Ishikawa (cell line): ENCODE measurements at regions not wholly inside any gene's neighbourhood (a gene's known extent, or its start where the extent isn't known, plus 50 kb on each side); places are given as distances from the start of the nearest gene placed in this dataset.

Experiments
- CEBPB ChIP-seq: IDR thresholded peaks from 2 replicates; pipeline ENCODE4 v1.6.1; 2012
- CREB1 ChIP-seq: IDR thresholded peaks from 2 replicates; pipeline ENCODE4 v1.6.1; 2012; ENCODE audit warnings: low read depth
- EGR1 ChIP-seq: IDR thresholded peaks from 2 replicates; pipeline ENCODE4 v1.6.1; 2012
- EP300 ChIP-seq: IDR thresholded peaks from 2 replicates; pipeline ENCODE4 v1.6.1; 2012; ENCODE audit warnings: borderline replicate concordance
- FOXM1 ChIP-seq: IDR thresholded peaks from 2 replicates; pipeline ENCODE4 v1.6.1; 2012; ENCODE audit warnings: low read depth, borderline replicate concordance
- NFIC ChIP-seq: IDR thresholded peaks from 2 replicates; pipeline ENCODE4 v1.6.1; 2012
- RAD21 ChIP-seq: IDR thresholded peaks from 2 replicates; pipeline ENCODE4 v1.6.1; 2012; ENCODE audit warnings: low read depth
- TAF1 ChIP-seq: IDR thresholded peaks from 2 replicates; pipeline ENCODE4 v1.6.1; 2012; ENCODE audit warnings: low read depth, mild to moderate bottlenecking
- TCF12 ChIP-seq: IDR thresholded peaks from 2 replicates; pipeline ENCODE4 v1.6.1; 2012; ENCODE audit warnings: low read depth
- TEAD4 ChIP-seq: IDR thresholded peaks from 2 replicates; pipeline ENCODE4 v1.6.1; 2012
- YY1 ChIP-seq: IDR thresholded peaks from 2 replicates; pipeline ENCODE4 v1.6.1; 2012; ENCODE audit warnings: low read depth
- TF ChIP-seq, protein P1 (sequence below): IDR thresholded peaks from 2 replicates; pipeline ENCODE4 v1.6.1; 2012
- TF ChIP-seq, protein P2 (sequence below): IDR thresholded peaks from 2 replicates; pipeline ENCODE4 v1.6.1; 2012
- TF ChIP-seq, protein P3 (sequence below): IDR thresholded peaks from 2 replicates; pipeline ENCODE4 v1.6.1; 2012; ENCODE audit warnings: low read depth, mild to moderate bottlenecking

DNA sequence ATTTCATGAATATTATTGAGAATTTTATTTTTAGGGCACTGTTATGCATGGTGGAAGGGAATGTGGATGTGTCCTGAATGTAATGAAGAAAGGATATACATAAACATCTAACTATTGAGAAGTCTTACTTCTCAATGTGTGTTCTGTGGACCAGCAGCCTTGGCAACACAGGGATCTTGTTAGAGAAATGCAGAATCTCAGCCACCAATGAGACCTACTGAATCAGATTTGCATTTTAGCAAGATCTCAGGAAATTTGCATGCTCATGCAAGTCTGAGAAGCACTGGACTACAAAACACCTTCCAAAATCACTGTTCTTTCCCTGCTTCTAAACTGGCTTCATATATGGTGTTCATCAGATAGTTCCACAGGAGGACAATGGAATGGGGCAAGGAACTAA lies 139.7 kb upstream of the WDFY3 start:
- TF ChIP-seq CEBPB (no peak), RAD21 (no peak), CREB1 (no peak), TAF1 (no peak), YY1 (no peak), EGR1 (no peak), TCF12 (no peak)
- TF ChIP-seq, protein P1, sequence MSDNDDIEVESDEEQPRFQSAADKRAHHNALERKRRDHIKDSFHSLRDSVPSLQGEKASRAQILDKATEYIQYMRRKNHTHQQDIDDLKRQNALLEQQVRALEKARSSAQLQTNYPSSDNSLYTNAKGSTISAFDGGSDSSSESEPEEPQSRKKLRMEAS: no peak
- TF ChIP-seq, protein P2, sequence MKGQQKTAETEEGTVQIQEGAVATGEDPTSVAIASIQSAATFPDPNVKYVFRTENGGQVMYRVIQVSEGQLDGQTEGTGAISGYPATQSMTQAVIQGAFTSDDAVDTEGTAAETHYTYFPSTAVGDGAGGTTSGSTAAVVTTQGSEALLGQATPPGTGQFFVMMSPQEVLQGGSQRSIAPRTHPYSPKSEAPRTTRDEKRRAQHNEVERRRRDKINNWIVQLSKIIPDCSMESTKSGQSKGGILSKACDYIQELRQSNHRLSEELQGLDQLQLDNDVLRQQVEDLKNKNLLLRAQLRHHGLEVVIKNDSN: no peak
- TF ChIP-seq, protein P3, sequence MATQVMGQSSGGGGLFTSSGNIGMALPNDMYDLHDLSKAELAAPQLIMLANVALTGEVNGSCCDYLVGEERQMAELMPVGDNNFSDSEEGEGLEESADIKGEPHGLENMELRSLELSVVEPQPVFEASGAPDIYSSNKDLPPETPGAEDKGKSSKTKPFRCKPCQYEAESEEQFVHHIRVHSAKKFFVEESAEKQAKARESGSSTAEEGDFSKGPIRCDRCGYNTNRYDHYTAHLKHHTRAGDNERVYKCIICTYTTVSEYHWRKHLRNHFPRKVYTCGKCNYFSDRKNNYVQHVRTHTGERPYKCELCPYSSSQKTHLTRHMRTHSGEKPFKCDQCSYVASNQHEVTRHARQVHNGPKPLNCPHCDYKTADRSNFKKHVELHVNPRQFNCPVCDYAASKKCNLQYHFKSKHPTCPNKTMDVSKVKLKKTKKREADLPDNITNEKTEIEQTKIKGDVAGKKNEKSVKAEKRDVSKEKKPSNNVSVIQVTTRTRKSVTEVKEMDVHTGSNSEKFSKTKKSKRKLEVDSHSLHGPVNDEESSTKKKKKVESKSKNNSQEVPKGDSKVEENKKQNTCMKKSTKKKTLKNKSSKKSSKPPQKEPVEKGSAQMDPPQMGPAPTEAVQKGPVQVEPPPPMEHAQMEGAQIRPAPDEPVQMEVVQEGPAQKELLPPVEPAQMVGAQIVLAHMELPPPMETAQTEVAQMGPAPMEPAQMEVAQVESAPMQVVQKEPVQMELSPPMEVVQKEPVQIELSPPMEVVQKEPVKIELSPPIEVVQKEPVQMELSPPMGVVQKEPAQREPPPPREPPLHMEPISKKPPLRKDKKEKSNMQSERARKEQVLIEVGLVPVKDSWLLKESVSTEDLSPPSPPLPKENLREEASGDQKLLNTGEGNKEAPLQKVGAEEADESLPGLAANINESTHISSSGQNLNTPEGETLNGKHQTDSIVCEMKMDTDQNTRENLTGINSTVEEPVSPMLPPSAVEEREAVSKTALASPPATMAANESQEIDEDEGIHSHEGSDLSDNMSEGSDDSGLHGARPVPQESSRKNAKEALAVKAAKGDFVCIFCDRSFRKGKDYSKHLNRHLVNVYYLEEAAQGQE: no peak

DNA sequence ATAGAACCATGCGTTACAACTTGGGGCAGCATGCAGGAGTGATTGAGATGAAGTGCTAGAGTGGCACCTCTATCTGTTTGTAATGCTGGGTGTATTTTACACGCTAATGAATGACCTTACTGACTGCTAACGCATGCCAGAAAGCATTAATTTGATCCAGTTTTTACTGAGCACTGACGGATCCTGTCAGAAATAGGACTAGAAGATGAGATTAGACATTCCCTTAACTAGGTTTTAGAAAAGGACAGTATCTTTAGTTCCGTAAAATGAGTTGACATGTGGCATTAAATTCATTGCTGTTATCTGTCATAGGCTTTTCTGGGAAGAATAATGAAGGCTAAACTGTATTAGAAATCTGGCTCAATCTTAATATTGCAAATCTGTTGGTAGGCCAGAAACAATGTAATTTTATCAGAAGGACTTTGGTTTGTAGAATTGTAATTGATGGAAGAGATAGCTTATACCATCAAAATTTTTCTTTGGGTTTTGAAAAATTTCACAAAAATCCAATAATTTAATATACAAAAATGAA lies 140.4 kb upstream of the WDFY3 start:
- TF ChIP-seq, protein P1: no peak
- TF ChIP-seq CREB1 (no peak), TEAD4 (no peak)

DNA sequence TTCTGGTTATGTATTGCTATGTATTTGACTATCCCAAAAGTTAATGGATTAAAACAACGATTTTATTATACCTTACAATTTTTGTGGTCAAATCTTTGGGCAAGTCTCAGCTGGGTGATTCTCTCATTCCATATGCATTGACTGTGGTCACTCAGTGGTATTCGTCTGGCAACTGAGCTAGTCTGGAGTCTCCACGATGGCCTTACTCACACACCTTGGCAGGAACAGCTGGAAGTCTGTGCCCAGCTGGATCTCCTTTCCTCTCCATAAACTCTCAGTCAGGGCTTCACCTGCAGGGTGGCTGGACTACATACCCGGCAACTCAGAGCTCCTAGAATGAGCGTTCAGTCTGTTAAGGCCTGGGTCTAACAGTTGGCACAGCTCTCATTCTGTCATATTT lies 141.1 kb upstream of the WDFY3 start:
- TF ChIP-seq, protein P1: no peak
- TF ChIP-seq RAD21 (no peak), EP300 (peak; percentile 70; the same call in 1 of the 2 replicates), CREB1 (no peak), TCF12 (peak; percentile 68; the same call in 1 of the 2 replicates), NFIC (peak; percentile 55), TEAD4 (peak; percentile 16; the same call in 1 of the 2 replicates)

DNA sequence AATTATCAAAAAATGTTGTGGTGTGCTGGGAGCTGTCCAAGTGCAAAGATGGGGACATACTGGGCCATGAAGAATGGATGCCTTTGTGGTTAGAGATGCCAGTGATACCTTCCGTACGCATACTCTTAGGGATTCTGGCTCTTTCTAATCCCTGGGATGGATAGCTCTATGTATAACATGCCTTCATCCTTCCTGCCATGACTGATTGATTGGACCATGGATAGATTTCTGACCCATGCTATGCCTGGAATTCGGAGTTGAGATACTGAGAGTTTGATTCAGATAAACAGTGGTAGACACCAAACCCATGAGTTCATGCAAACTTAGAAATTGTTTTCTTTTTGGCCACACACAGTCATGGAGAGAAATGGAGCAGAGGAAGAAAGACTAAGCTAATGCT lies 147.2 kb upstream of the WDFY3 start:
- TF ChIP-seq FOXM1: no peak
- TF ChIP-seq TCF12: no peak
- TF ChIP-seq, protein P2: no peak
- TF ChIP-seq CREB1: no peak
- no peak for TF ChIP-seq TEAD4
- TF ChIP-seq EGR1: no peak
- no peak for TF ChIP-seq CEBPB
- TF ChIP-seq, protein P1: no peak
- no peak for TF ChIP-seq YY1
- TF ChIP-seq RAD21: no peak
- TF ChIP-seq EP300: no peak
- no peak for TF ChIP-seq NFIC

DNA sequence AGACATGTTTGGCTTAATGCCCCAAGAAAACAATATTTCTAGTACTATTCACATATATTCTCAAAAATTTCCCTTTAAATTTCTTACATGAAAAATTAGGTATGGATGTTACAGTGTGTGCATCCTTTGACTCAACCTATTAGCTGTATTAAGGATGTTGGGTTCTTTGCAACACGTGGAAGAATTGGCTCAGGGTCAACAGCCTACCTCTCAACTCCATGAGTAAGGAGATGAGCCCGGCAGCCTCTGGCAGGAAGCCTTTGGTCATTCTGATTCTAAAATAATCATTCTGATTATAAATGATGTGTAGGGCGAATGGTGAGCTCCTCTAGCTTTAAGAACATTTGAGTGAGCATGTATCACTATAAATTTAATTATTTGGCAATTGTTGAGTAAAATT lies 148.0 kb upstream of the WDFY3 start:
- TF ChIP-seq FOXM1: no peak
- TF ChIP-seq EGR1: no peak

DNA sequence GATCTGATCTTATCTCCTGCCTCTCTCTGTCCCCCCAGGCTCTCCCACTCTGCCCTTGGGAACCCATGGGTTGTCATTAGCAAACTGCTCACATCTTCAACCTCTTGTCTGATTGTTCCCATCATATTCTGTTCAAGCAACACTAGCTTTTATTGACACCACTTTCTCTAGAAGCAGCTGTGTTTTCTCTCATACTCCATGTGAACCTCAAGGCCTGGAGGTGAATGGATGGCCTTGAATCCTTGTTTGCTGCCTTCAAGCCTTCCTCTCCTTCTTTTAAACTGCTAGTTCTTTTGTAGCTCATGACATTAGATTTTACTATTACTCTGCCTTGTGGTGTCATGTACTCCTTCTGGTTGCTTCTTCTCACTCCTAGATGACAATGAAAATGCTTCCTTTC lies 149.5 kb upstream of the WDFY3 start:
- TF ChIP-seq CEBPB (no peak), TCF12 (no peak), EP300 (no peak), CREB1 (no peak), FOXM1 (no peak), RAD21 (no peak), TAF1 (no peak)
- TF ChIP-seq, protein P2: no peak

DNA sequence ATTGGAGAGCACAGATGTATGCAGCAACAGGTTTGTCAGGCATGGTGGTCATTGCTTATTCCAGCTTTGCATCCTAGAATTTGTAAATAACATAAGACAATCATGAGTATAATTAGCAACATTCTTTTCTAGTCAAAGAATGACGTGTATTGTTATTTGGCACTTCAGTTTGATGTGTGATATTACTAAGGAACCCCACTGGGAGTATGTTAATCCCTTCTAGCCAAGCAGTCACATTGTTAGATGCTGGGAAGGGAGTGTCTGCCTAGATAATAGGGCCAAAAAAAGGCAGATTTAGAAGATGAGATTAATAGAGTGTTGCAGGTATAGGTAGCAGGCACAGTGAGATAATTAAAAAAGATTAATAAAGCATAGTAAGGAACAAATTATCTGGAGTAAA lies 159.2 kb upstream of the WDFY3 start:
- TF ChIP-seq, protein P1: no peak
- no peak for TF ChIP-seq YY1
- no peak for TF ChIP-seq TAF1
- no peak for TF ChIP-seq CEBPB
- TF ChIP-seq TCF12: no peak
- TF ChIP-seq EGR1: no peak
- no peak for TF ChIP-seq FOXM1

DNA sequence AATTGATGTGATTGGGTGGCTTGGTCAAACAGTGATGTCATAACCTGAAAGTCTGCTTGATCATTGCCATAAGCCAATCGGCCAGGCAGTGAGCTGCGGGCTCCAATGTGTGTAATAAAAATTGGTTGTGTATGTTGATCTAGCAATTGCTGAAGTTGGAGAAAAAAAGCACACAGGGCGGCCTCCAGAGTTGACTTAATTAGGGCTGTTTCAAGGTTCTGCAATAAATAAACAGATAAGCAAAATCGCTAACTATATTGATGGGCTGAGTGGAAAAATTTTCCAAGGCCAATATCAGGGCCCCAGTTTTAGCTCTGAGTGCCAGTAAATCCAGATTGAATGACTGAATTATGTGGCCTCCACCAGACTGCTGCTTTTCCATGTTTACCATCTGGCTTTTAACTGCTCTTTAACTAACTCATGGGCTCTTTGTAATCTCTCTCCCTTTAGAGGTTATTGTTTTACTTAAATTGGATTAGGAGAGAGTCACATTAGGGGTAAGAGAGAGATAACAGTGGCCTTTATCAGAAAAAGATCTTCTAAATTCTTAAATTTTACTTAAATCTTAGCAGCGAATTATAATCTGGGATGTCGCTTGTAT lies 160.6 kb upstream of the WDFY3 start:
- TF ChIP-seq, protein P3: no peak
- TF ChIP-seq CREB1 (no peak), TCF12 (no peak), NFIC (no peak), TEAD4 (no peak)
- TF ChIP-seq, protein P1: no peak
